Activated naive CD4-positive, alpha-beta T cell treated with anti-CD3 and anti-CD28 coated beads, Interleukin-2, amount 50 U/mL, for 24 hours (primary cell): ENCODE measurements at regions not wholly inside any gene's neighbourhood (a gene's known extent, or its start where the extent isn't known, plus 50 kb on each side); places are given as distances from the start of the nearest gene placed in this dataset.

Source experiments
- H3K27ac Mint-ChIP-seq: one replicate; pipeline ENCODE4 v1.8.0; 2021; ENCODE audit warnings: mild to moderate bottlenecking, mixed read lengths
- H3K27me3 Mint-ChIP-seq: one replicate; pipeline ENCODE4 v1.8.0; 2021; ENCODE audit warnings: mixed read lengths
- H3K36me3 Mint-ChIP-seq: one replicate; pipeline ENCODE4 v1.8.0; 2021; ENCODE audit warnings: mixed read lengths
- H3K4me1 Mint-ChIP-seq: one replicate; pipeline ENCODE4 v1.8.0; 2021; ENCODE audit warnings: mixed read lengths
- H3K4me3 Mint-ChIP-seq: one replicate; pipeline ENCODE4 v1.8.0; 2021; ENCODE audit warnings: mild to moderate bottlenecking, mixed read lengths
- H3K9me3 Mint-ChIP-seq: one replicate; pipeline ENCODE4 v1.8.0; 2021; ENCODE audit warnings: mixed read lengths

DNA sequence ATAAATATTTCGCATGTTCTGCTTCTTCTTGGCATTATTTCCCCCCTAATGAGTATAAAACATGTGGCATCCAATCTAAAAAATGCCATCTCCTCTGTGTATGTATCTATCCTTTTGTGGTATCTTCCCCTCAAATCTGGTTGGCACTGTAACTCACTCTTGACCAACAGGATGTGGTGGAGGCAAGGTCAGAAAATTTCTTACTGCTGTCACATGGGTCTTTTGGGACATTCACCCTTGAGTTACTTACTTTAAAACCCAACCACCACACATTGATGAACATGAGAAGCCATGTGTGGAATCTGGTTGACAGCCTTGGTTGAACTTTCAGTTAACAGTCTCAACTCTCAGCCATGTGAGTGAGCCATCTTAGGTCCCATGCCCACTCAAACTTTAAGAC lies 516.9 kb downstream of the SLC16A7 start:
- H3K4me1 Mint-ChIP-seq: no peaks in the 10 kb centered on the region
- no peak overlapping the region for H3K27ac Mint-ChIP-seq
- no peaks in the 10 kb centered on the region for H3K27me3 Mint-ChIP-seq
- no peak overlapping the region for H3K4me3 Mint-ChIP-seq
- peaks cover 12% of the 10 kb centered on the region for H3K9me3 Mint-ChIP-seq
- H3K36me3 Mint-ChIP-seq: no peaks in the 10 kb centered on the region

DNA sequence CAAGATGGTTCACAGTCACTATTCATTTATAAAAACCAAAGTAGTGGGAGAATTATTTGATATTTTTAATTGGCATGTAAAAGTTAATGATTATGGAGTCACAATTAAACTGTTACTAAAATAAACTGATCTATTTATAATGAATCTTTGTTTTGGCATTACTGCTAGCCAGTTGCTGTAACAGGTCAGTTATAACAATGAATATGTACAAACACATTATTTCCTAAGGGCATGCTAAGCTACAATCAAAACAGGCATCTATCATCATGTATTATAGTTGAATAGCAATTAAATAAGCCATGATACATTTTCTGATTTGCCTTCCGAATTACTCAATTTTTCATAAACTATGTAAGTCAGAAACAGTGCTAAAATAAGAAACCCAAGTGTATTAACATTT lies 518.3 kb downstream of the SLC16A7 start:
- H3K9me3 Mint-ChIP-seq: peaks cover 15% of the 10 kb centered on the region
- H3K4me1 Mint-ChIP-seq: no peaks in the 10 kb centered on the region
- no peaks in the 10 kb centered on the region for H3K36me3 Mint-ChIP-seq
- no peak overlapping the region for H3K4me3 Mint-ChIP-seq
- no peaks in the 10 kb centered on the region for H3K27me3 Mint-ChIP-seq
- no peak overlapping the region for H3K27ac Mint-ChIP-seq

DNA sequence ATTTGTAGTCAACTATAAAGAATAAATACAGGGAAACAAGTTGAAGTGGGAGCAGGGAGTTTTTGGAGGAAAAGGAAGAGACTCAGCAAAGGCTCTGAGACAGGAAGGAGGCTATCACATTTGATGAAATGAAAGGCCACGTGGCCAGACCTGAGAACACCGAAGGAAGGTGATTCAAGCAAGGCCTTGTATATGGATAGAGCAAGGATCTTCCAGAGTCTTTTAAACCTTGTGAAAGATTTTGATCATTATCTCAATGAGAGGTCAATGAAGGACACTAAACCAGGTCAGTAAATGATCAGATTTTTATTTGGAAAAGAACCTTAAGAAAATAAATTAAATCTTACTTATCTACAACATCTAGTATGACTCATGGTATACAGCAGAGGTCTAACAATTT lies 523.5 kb downstream of the SLC16A7 start:
- H3K4me3 Mint-ChIP-seq: no peak overlapping the region
- H3K27me3 Mint-ChIP-seq: no peaks in the 10 kb centered on the region
- no peak overlapping the region for H3K27ac Mint-ChIP-seq
- no peaks in the 10 kb centered on the region for H3K36me3 Mint-ChIP-seq
- peaks cover 10% of the 10 kb centered on the region for H3K9me3 Mint-ChIP-seq
- no peaks in the 10 kb centered on the region for H3K4me1 Mint-ChIP-seq

DNA sequence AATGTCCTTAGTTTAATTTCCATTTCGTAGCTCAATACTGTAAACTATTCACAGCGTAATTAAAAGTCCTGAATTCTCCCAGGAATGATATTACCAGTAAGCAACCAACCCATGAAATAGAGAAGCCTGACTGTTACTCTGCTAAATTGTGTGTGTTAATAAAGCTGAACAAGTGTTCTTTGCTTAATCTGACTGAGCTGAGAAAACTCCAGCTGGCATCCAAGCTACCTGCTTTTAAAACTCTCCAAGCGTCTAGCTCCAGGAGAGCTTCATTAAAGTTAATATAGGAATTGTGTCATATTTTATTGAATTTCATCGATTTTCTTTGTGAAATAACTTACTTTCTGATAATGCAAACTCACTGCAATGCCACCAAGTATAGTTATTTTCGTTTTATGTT lies 524.4 kb downstream of the SLC16A7 start:
- no peaks in the 10 kb centered on the region for H3K4me1 Mint-ChIP-seq
- peaks cover 12% of the 10 kb centered on the region for H3K9me3 Mint-ChIP-seq
- H3K27ac Mint-ChIP-seq: no peak overlapping the region
- no peaks in the 10 kb centered on the region for H3K27me3 Mint-ChIP-seq
- H3K4me3 Mint-ChIP-seq: no peak overlapping the region
- no peaks in the 10 kb centered on the region for H3K36me3 Mint-ChIP-seq

DNA sequence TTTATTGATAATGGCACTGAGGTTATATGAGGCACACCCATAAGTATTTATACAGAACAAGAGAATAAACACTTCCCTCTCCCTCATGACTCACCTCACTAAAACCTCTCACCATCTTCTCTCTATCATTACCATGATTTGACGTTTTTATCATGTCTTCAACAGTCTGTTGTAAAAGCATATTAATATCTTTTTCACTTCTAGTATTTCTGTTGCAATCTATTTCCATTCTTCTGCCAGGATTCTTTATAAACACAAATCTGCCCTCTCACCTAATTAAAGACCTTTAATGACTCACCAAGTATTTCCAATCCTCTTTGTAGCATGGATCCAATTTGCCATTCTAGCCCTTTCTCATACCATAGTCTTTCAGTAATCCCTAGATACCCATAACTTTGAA lies 527.7 kb downstream of the SLC16A7 start:
- H3K36me3 Mint-ChIP-seq: no peaks in the 10 kb centered on the region
- H3K4me1 Mint-ChIP-seq: no peaks in the 10 kb centered on the region
- no peak overlapping the region for H3K4me3 Mint-ChIP-seq
- H3K27ac Mint-ChIP-seq: no peak overlapping the region
- H3K27me3 Mint-ChIP-seq: no peaks in the 10 kb centered on the region
- peaks cover 8% of the 10 kb centered on the region for H3K9me3 Mint-ChIP-seq

DNA sequence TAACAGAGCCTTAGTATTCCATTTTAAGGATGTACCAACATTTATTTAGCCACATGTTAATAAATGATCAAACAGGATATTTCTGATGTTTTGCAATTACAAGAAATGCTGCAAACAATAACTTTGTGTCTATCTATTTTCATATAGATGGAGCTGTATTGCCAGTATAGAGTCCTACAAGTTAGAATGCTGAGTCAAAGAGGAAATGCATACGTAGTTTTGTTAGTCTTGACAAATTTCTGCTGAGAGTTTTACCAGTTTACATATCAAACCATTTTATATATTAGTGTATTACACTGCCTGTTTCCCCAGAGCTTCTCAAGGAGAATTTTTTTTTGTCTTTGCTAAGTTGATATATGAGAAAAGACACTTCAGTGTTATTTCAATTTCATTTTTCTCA lies 541.7 kb downstream of the SLC16A7 start:
- Mint-ChIP-seq H3K4me3 (no peak overlapping the region), H3K4me1 (no peaks in the 10 kb centered on the region), H3K27me3 (no peaks in the 10 kb centered on the region), H3K9me3 (no peaks in the 10 kb centered on the region), H3K27ac (no peak overlapping the region), H3K36me3 (no peaks in the 10 kb centered on the region)

DNA sequence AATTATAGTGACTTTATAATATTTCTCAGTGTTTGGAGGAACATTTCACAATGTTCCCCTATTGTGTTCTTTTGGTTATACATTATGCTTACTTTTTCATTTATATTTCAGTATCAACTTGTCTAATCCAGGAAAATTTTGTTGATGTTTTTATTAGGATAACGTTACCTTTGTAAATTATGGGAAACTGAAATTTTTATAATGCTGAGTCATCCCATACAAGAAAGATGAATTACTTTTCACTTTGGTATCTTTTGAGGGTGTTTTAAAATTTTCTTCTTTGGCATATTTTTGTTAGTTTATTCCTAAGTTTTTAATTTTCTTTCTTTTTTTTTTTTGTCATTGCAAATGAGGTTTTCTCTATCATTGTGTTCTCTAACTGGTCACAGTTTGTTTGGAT lies 542.7 kb downstream of the SLC16A7 start:
- no peaks in the 10 kb centered on the region for H3K9me3 Mint-ChIP-seq
- no peak overlapping the region for H3K27ac Mint-ChIP-seq
- H3K36me3 Mint-ChIP-seq: no peaks in the 10 kb centered on the region
- H3K27me3 Mint-ChIP-seq: no peaks in the 10 kb centered on the region
- H3K4me3 Mint-ChIP-seq: no peak overlapping the region
- no peaks in the 10 kb centered on the region for H3K4me1 Mint-ChIP-seq

DNA sequence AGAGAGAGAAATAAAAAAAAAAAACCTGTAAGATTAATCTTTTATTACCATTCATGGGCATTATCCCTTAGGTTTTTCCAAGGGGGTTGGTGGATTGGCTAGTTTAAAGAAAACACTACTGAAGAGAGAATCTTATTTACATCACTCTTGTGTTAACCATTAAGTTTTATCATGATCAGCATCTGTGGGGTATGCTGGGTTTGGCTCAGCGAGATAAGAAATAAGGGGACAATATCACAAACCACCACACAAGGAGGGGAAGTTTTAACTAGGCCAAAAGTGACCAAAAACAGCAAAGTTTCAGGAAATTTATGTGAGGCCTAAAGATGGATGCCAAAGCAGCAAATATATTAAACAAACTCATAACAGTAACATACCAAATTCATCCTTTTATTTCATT lies 548.6 kb downstream of the SLC16A7 start:
- Mint-ChIP-seq H3K36me3 (no peaks in the 10 kb centered on the region), H3K4me1 (no peaks in the 10 kb centered on the region), H3K27ac (no peak overlapping the region), H3K9me3 (peaks cover 4% of the 10 kb centered on the region), H3K27me3 (no peaks in the 10 kb centered on the region), H3K4me3 (no peak overlapping the region)

DNA sequence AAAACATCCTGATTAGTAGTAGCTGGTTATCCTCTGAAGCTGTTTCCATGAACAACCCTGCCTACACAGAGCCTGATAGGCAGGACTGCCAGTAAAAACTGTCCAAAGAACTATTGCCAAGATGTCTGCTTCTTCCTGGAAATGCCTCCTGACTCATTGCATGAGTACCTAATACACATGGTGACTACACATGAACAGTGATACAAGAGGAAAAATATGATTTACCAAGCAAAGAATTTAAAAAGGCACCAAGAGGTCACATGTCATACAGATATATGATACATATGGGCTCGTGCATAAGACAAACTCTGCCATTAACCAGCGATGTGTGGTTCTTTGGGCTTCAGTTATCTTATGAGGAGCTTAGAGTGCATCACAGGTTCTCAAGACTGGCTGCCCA lies 552.3 kb downstream of the SLC16A7 start:
- peaks cover 4% of the 10 kb centered on the region for H3K9me3 Mint-ChIP-seq
- H3K4me3 Mint-ChIP-seq: no peak overlapping the region
- no peaks in the 10 kb centered on the region for H3K4me1 Mint-ChIP-seq
- no peak overlapping the region for H3K27ac Mint-ChIP-seq
- no peaks in the 10 kb centered on the region for H3K27me3 Mint-ChIP-seq
- H3K36me3 Mint-ChIP-seq: no peaks in the 10 kb centered on the region

DNA sequence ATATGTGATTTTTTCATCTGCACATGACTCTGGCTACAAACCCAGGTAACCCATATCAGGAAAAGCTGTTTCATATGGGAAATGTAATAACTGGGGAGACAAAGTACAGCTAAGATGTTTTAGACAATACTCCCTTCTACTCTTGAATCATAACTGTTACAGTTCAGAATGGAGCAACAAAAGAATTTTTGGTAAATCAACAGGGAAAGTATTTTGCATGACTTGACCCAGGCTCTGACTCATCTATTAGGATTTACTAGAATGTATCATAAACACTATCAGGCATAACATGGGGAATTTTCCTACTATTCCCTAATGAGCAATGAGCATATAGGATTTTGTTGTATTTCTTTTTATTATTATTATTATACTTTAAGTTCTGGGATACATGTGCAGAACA lies 553.0 kb downstream of the SLC16A7 start:
- Mint-ChIP-seq H3K9me3 (peaks cover 4% of the 10 kb centered on the region), H3K4me1 (no peaks in the 10 kb centered on the region), H3K27me3 (no peaks in the 10 kb centered on the region), H3K27ac (no peak overlapping the region), H3K4me3 (no peak overlapping the region), H3K36me3 (no peaks in the 10 kb centered on the region)

DNA sequence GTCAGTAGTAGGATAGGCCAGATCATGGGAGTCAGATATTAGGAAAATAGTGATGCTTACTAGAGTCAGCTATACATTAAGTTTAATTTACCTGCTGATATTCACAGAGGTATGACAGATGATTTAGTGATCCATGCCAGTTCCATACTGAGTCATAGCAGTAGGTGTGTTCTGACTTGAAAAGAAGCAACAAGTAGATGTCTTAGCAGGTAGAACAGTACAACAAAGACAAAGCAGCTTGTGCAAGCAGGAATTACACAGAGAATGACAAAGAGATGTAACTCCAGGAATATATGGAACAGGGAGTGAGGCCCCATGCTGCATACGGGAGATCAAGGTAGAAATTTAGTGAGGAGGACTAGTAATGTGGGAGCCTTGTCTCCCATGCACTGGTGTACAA lies 556.9 kb downstream of the SLC16A7 start:
- H3K9me3 Mint-ChIP-seq: no peaks in the 10 kb centered on the region
- H3K36me3 Mint-ChIP-seq: no peaks in the 10 kb centered on the region
- H3K4me1 Mint-ChIP-seq: no peaks in the 10 kb centered on the region
- H3K27ac Mint-ChIP-seq: no peak overlapping the region
- H3K27me3 Mint-ChIP-seq: no peaks in the 10 kb centered on the region
- H3K4me3 Mint-ChIP-seq: no peak overlapping the region

DNA sequence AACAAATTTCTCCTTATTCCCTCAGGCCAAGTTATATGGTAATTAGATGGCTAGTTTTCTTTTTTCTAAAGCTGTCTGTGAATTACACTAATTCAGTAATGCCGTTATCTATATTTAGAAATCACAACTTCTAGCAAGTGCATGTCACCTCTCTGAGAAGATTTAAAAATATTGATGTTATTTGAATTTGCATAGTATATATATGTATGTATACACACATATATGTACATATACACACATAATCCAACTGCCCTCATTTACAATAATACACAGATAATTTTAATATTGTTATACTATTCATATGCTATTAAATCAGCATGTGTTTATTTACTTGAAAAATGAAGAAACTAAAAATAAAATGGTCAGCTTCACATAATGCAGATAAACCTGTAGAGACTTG lies 563.9 kb downstream of the SLC16A7 start:
- Mint-ChIP-seq H3K27me3 (no peaks in the 10 kb centered on the region), H3K4me1 (no peaks in the 10 kb centered on the region), H3K36me3 (no peaks in the 10 kb centered on the region), H3K9me3 (no peaks in the 10 kb centered on the region), H3K4me3 (no peak overlapping the region), H3K27ac (no peak overlapping the region)

DNA sequence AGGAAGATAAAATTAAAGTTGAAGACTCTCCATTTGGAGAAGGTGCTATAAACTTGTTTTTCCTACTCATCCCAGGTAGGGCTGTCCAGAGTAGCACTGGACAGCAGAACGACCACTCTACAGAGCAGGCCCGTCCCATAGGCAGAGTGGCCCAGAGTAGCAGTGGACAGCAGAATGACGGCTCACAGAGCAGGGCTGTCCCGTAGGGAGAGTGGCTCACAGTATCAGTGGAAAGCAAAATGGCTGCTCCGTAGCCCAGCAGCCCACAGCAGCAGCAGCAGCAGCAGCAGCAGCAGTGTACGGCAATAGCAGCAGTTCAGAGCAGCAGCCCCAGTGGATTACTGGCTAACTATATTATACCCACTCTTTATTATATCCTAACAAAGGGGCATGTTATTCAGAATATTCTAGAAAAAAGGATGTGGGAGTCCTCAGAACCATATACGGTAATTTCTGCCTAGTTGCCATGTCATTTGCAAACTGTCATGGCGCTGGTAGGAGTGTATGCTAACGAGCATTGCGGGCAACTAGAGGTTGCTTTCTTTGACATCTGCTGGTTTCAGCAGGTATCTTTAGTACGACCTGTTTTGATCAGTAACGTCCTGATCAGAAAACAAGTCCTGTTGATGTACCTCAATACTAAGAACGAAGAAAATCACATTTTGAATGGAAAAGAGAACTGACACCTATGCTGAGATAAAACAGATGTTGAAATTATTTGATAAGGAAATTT lies 567.3 kb downstream of the SLC16A7 start:
- no peaks in the 10 kb centered on the region for H3K27me3 Mint-ChIP-seq
- no peak overlapping the region for H3K27ac Mint-ChIP-seq
- no peaks in the 10 kb centered on the region for H3K36me3 Mint-ChIP-seq
- H3K9me3 Mint-ChIP-seq: no peaks in the 10 kb centered on the region
- H3K4me1 Mint-ChIP-seq: no peaks in the 10 kb centered on the region
- no peak overlapping the region for H3K4me3 Mint-ChIP-seq

DNA sequence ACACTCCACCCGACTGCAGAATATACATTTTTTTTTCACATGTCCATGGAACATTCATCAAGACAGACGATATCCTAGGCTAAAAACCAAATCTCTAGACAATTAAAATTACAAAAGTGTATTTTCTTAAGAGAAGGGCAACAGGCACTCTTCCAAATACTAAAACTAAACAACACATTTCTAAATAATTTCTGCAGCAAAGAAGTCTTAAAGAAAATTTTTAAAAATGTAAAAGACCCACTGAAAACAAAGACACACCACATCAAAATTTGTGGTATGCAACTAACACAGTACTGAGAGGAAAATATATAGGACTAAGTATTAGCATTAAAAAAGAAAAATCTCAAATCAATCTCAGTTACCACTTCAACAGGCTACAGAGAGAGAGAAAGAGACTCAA lies 570.0 kb downstream of the SLC16A7 start:
- H3K4me1 Mint-ChIP-seq: no peaks in the 10 kb centered on the region
- no peaks in the 10 kb centered on the region for H3K36me3 Mint-ChIP-seq
- no peaks in the 10 kb centered on the region for H3K27me3 Mint-ChIP-seq
- H3K27ac Mint-ChIP-seq: no peak overlapping the region
- no peak overlapping the region for H3K4me3 Mint-ChIP-seq
- no peaks in the 10 kb centered on the region for H3K9me3 Mint-ChIP-seq

DNA sequence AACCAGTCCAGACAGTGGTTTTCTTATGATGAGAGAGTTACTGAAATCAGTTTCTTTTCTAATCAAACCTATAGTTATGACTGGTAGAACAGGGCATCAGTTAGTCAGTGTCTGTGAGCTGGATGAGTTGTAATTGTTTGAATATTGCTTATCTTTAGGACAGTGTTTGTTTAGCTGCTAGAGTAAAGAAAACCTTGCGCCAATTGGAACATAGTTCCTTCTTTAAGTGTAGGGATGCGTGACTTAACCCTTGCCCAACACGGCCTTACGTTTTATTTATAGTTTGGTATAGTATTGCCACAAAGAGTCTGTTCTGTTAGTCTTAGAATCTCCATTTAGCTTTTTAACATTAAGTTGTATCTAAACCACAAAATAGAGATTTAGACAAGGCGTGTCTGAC lies 572.6 kb downstream of the SLC16A7 start:
- Mint-ChIP-seq H3K36me3 (no peaks in the 10 kb centered on the region), H3K9me3 (no peaks in the 10 kb centered on the region), H3K4me3 (no peak overlapping the region), H3K27me3 (no peaks in the 10 kb centered on the region), H3K27ac (no peak overlapping the region), H3K4me1 (no peaks in the 10 kb centered on the region)

DNA sequence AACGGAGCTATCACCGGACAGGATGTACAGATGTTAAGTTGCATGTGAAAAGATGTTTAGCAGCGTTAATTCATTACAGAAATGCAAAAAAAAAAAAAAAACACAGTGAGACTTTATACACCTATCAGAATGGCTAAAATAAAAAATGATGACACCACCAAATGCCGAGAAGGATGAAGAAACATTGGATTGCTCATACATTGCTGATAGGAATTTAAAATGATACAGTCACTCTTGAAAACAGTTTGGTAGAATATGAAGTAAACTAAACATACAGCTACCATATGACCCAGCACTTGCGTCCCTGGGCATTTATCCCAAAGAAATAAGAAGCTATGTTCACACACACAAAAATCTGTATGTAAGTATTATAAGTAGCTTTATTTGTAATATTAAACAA lies 574.1 kb downstream of the SLC16A7 start:
- Mint-ChIP-seq H3K9me3 (no peaks in the 10 kb centered on the region), H3K4me3 (no peak overlapping the region), H3K27me3 (no peaks in the 10 kb centered on the region), H3K27ac (no peak overlapping the region), H3K36me3 (no peaks in the 10 kb centered on the region), H3K4me1 (no peaks in the 10 kb centered on the region)
